HepG2 (cell line): ENCODE measurements at regions not wholly inside any gene's neighbourhood (a gene's known extent, or its start where the extent isn't known, plus 50 kb on each side); places are given as distances from the start of the nearest gene placed in this dataset.

Experiments used
- ARID3A ChIP-seq: IDR thresholded peaks from 2 replicates; pipeline ENCODE4 v1.6.1; 2012; ENCODE audit warnings: low read depth, low read length, improper control_type of control experiment
- ATF7-NPFF ChIP-seq: sonication (generic); formaldehyde crosslinking; IDR thresholded peaks from 2 replicates; pipeline ENCODE4 v1.8.1; 2023; ENCODE audit warnings: mild to moderate bottlenecking, low read depth, missing genetic modification reagents, moderate library complexity
- HOXA9 ChIP-seq: sonication (generic); formaldehyde crosslinking; IDR thresholded peaks from 2 replicates; pipeline ENCODE4 v1.8.1; 2022; ENCODE audit warnings: missing genetic modification reagents, mild to moderate bottlenecking, moderate library complexity, borderline replicate concordance
- KLF11 ChIP-seq: IDR thresholded peaks from 2 replicates; pipeline ENCODE4 v1.6.1; 2016; ENCODE audit warnings: missing compliant biosample characterization
- MIXL1 ChIP-seq: IDR thresholded peaks from 2 replicates; pipeline ENCODE4 v1.6.1; 2016
- MXD4 ChIP-seq: IDR thresholded peaks from 2 replicates; pipeline ENCODE4 v1.6.1; 2016; ENCODE audit warnings: mild to moderate bottlenecking, missing biosample characterization, missing genetic modification reagents
- NPAS2 ChIP-seq: sonication (generic); formaldehyde crosslinking; IDR thresholded peaks from 2 replicates; pipeline ENCODE4 v1.8.0; 2022; ENCODE audit warnings: mild to moderate bottlenecking, missing genetic modification reagents, borderline replicate concordance
- RXRA ChIP-seq: sonication (generic); formaldehyde crosslinking; IDR thresholded peaks from 2 replicates; pipeline ENCODE4 v1.5.1; 2020; ENCODE audit warnings: missing genetic modification reagents
- SALL1 ChIP-seq: sonication (generic); formaldehyde crosslinking; IDR thresholded peaks from 2 replicates; pipeline ENCODE4 v1.8.0; 2022; ENCODE audit warnings: mild to moderate bottlenecking, missing genetic modification reagents
- TCF7 ChIP-seq: sonication (generic); IDR thresholded peaks from 2 replicates; pipeline ENCODE4 v1.6.1; 2016; ENCODE audit warnings: antibody characterized with exemption, low read depth
- ZFP36L2 ChIP-seq: sonication (generic); formaldehyde crosslinking; IDR thresholded peaks from 2 replicates; pipeline ENCODE4 v1.4.0; 2020; ENCODE audit warnings: missing genetic modification reagents
- ZMYM4 ChIP-seq: sonication (generic); formaldehyde crosslinking; IDR thresholded peaks from 2 replicates; pipeline ENCODE4 v1.8.1; 2023; ENCODE audit warnings: mild to moderate bottlenecking, missing genetic modification reagents
- ZNF230 ChIP-seq: sonication (generic); formaldehyde crosslinking; IDR thresholded peaks from 2 replicates; pipeline ENCODE4 v1.4.0; 2020; ENCODE audit warnings: mild to moderate bottlenecking, missing genetic modification reagents
- ZNF264 ChIP-seq: sonication (generic); formaldehyde crosslinking; IDR thresholded peaks from 2 replicates; pipeline ENCODE4 v1.4.0; 2020; ENCODE audit warnings: missing genetic modification reagents
- ZNF557 ChIP-seq: sonication (generic); formaldehyde crosslinking; IDR thresholded peaks from 2 replicates; pipeline ENCODE4 v1.4.0; 2020; ENCODE audit warnings: missing genetic modification reagents
- ZNF788 ChIP-seq: sonication (generic); formaldehyde crosslinking; IDR thresholded peaks from 2 replicates; pipeline ENCODE4 v1.5.0; 2020; ENCODE audit warnings: mild to moderate bottlenecking, missing genetic modification reagents, borderline replicate concordance
- TF ChIP-seq, protein P1 (sequence below): IDR thresholded peaks from 2 replicates; pipeline ENCODE4 v1.6.1; 2016; ENCODE audit warnings: control low read depth
- TF ChIP-seq, protein P2 (sequence below), 2 experiments: fragments of 450-650 bp in 1 of 2; sonication (generic) in 1 of 2; formaldehyde crosslinking; IDR thresholded peaks; 2 replicates each; pipeline versions ENCODE4 v1.5.0 to v1.8.0; 2020 to 2022; ENCODE audit warnings: mild to moderate bottlenecking in 1 of 2, missing genetic modification reagents in 1 of 2
- TF ChIP-seq, protein P3 (sequence below): sonication (generic); formaldehyde crosslinking; IDR thresholded peaks from 2 replicates; pipeline ENCODE4 v1.8.0; 2022; ENCODE audit warnings: mild to moderate bottlenecking, missing genetic modification reagents; ENCODE audit not compliant: insufficient replicate concordance

GRCh38 chr6:26260110-26260637 lies 104.8 kb upstream of the BTN3A2 start (continued):
- TF ChIP-seq, protein P1, sequence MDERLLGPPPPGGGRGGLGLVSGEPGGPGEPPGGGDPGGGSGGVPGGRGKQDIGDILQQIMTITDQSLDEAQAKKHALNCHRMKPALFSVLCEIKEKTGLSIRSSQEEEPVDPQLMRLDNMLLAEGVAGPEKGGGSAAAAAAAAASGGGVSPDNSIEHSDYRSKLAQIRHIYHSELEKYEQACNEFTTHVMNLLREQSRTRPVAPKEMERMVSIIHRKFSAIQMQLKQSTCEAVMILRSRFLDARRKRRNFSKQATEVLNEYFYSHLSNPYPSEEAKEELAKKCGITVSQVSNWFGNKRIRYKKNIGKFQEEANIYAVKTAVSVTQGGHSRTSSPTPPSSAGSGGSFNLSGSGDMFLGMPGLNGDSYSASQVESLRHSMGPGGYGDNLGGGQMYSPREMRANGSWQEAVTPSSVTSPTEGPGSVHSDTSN (CRISPR knock-in tag): peak; percentile 46; the same call in 1 of the 2 replicates
- 0 out of 2 replicates have a peak, but pooled peaks have one; percentile 40 for TF ChIP-seq KLF11 (CRISPR knock-in tag)
- peak; percentile 76 for TF ChIP-seq ARID3A
- TF ChIP-seq, protein P2, sequence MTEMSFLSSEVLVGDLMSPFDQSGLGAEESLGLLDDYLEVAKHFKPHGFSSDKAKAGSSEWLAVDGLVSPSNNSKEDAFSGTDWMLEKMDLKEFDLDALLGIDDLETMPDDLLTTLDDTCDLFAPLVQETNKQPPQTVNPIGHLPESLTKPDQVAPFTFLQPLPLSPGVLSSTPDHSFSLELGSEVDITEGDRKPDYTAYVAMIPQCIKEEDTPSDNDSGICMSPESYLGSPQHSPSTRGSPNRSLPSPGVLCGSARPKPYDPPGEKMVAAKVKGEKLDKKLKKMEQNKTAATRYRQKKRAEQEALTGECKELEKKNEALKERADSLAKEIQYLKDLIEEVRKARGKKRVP (CRISPR knock-in tag; IDR thresholded peaks at IDR 0.05): no peak
- TF ChIP-seq ZFP36L2 (CRISPR knock-in tag): no peak
- peak; percentile 49; the same call in 1 of the 2 replicates for TF ChIP-seq RXRA (CRISPR knock-in tag)
- TF ChIP-seq ZNF230 (CRISPR knock-in tag): no peak
- peak; percentile 47; the same call in 1 of the 2 replicates for TF ChIP-seq ATF7-NPFF (CRISPR knock-in tag)
- TF ChIP-seq MXD4 (CRISPR knock-in tag): 0 out of 2 replicates have a peak, but pooled peaks have one; percentile 30
- TF ChIP-seq SALL1 (CRISPR knock-in tag): peak; percentile 79
- TF ChIP-seq ZNF788 (CRISPR knock-in tag): no peak
- TF ChIP-seq, protein P3, sequence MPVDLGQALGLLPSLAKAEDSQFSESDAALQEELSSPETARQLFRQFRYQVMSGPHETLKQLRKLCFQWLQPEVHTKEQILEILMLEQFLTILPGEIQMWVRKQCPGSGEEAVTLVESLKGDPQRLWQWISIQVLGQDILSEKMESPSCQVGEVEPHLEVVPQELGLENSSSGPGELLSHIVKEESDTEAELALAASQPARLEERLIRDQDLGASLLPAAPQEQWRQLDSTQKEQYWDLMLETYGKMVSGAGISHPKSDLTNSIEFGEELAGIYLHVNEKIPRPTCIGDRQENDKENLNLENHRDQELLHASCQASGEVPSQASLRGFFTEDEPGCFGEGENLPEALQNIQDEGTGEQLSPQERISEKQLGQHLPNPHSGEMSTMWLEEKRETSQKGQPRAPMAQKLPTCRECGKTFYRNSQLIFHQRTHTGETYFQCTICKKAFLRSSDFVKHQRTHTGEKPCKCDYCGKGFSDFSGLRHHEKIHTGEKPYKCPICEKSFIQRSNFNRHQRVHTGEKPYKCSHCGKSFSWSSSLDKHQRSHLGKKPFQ (CRISPR knock-in tag): peak; percentile 31
- TF ChIP-seq NPAS2 (CRISPR knock-in tag): no peak
- TF ChIP-seq TCF7: peak; percentile 66
- TF ChIP-seq HOXA9 (CRISPR knock-in tag): no peak
- TF ChIP-seq ZNF264 (CRISPR knock-in tag): peak; percentile 70; the same call in 1 of the 2 replicates
- TF ChIP-seq ZMYM4 (CRISPR knock-in tag): peak; percentile 41; the same call in 1 of the 2 replicates
- TF ChIP-seq ZNF557: no peak
- TF ChIP-seq MIXL1 (CRISPR knock-in tag): peak; percentile 74; the same call in 1 of the 2 replicates
